Liver (tissue), 8 donors: ENCODE measurements at regions not wholly inside any gene's neighbourhood (a gene's known extent, or its start where the extent isn't known, plus 50 kb on each side); places are given as distances from the start of the nearest gene placed in this dataset.

Source experiments
- DNase-seq: peaks from one replicate; pipeline ENCODE4 v3.0.0-alpha.2; 2017; ENCODE audit warnings: low spot score
- H3K27ac ChIP-seq, 2 donors: one replicate each; pipeline ENCODE4 v1.7.0; 2013; ENCODE audit warnings: inconsistent platforms in 2 of 2, low read length in 2 of 2, control low read depth in 1 of 2, low read depth in 1 of 2, mild to moderate bottlenecking in 1 of 2
- H3K27me3 ChIP-seq, 4 donors: one replicate each; pipeline versions ENCODE4 v1.6.1 to v1.7.0; 2013; ENCODE audit warnings: low read length in 3 of 4, inconsistent platforms in 1 of 4, mild to moderate bottlenecking in 1 of 4, moderate library complexity in 1 of 4; ENCODE audit not compliant: control insufficient read depth in 4 of 4, insufficient read depth in 4 of 4
- H3K36me3 ChIP-seq, 4 donors: one replicate each; pipeline versions ENCODE4 v1.6.1 to v1.7.0; 2013; ENCODE audit warnings: low read length in 3 of 4, mild to moderate bottlenecking in 3 of 4, low read depth in 1 of 4, moderate library complexity in 1 of 4; ENCODE audit not compliant: control insufficient read depth in 4 of 4, insufficient read depth in 3 of 4
- H3K4me1 ChIP-seq, 4 donors: one replicate each; pipeline versions ENCODE4 v1.6.1 to v1.7.0; 2013; ENCODE audit warnings: low read length in 3 of 4, mild to moderate bottlenecking in 3 of 4, moderate library complexity in 1 of 4; ENCODE audit not compliant: control insufficient read depth in 4 of 4, insufficient read depth in 4 of 4
- H3K4me3 ChIP-seq, 3 donors: one replicate each; pipeline versions ENCODE4 v1.6.1 to v1.7.0; 2013; ENCODE audit warnings: low read length in 3 of 3, control low read depth in 1 of 3, low read depth in 1 of 3, mild to moderate bottlenecking in 1 of 3
- H3K9ac ChIP-seq, 2 donors: one replicate each; pipeline ENCODE4 v1.7.0; 2013; ENCODE audit warnings: low read length in 2 of 2, mild to moderate bottlenecking in 2 of 2, moderate library complexity in 2 of 2, control low read depth in 1 of 2, low read depth in 1 of 2
- H3K9me3 ChIP-seq, 4 donors: one replicate each; pipeline versions ENCODE4 v1.6.1 to v1.7.0; 2013; ENCODE audit warnings: low read length in 3 of 4; ENCODE audit not compliant: control insufficient read depth in 4 of 4
- FOXA2 ChIP-seq: IDR thresholded peaks from 2 replicates; pipeline ENCODE4 v1.6.1; 2016; ENCODE audit warnings: antibody characterized with exemption
- GABPA ChIP-seq, 2 donors: IDR thresholded peaks in 1 of 2; conservative IDR thresholded peaks in 1 of 2; 2 replicates each; pipeline ENCODE4 v1.6.1; 2016; ENCODE audit warnings: antibody characterized with exemption in 2 of 2, mild to moderate bottlenecking in 1 of 2, moderate library complexity in 1 of 2
- HNF4A ChIP-seq, 2 donors: conservative IDR thresholded peaks; 2 replicates each; pipeline ENCODE4 v1.6.1; 2016; ENCODE audit warnings: antibody characterized with exemption in 2 of 2, mild to moderate bottlenecking in 2 of 2
- HNF4G ChIP-seq: IDR thresholded peaks from 2 replicates; pipeline ENCODE4 v1.6.1; 2016; ENCODE audit warnings: antibody characterized with exemption
- NR2F2 ChIP-seq: IDR thresholded peaks from 2 replicates; pipeline ENCODE4 v1.6.1; 2016; ENCODE audit warnings: antibody characterized with exemption
- RXRA ChIP-seq, 2 donors: IDR thresholded peaks; 2 replicates each; pipeline ENCODE4 v1.6.1; 2017 to 2018; ENCODE audit warnings: antibody characterized with exemption in 2 of 2, mild to moderate bottlenecking in 1 of 2
- SP1 ChIP-seq: IDR thresholded peaks from 2 replicates; pipeline ENCODE4 v1.6.1; 2018; ENCODE audit warnings: antibody characterized with exemption, mild to moderate bottlenecking
- YY1 ChIP-seq: IDR thresholded peaks from 2 replicates; pipeline ENCODE4 v1.6.1; 2016; ENCODE audit warnings: antibody characterized with exemption, mild to moderate bottlenecking
- whole genome bisulfite sequencing: extraction: QIAGEN DNeasy Blood & Tissue Kit; methylation state at CpG from one replicate; pipeline ENCODE4 v1.1.7; 2013; 5-methylcytosine and 5-hydroxymethylcytosine counted together
- TF ChIP-seq, protein P1 (sequence below): IDR thresholded peaks from 2 replicates; pipeline ENCODE4 v1.6.1; 2016; ENCODE audit warnings: antibody characterized with exemption, mild to moderate bottlenecking
- TF ChIP-seq, protein P2 (sequence below): IDR thresholded peaks from 2 replicates; pipeline ENCODE4 v1.6.1; 2016; ENCODE audit warnings: antibody characterized with exemption
- TF ChIP-seq, protein P3 (sequence below): IDR thresholded peaks from 2 replicates; pipeline ENCODE4 v1.6.1; 2016; ENCODE audit warnings: antibody characterized with exemption
- TF ChIP-seq, protein P4 (sequence below): fragments of 150-350 bp; IDR thresholded peaks from 2 replicates; pipeline ENCODE4 v1.5.1; 2017; ENCODE audit warnings: improper control_type of control experiment, low read depth, low read length; ENCODE audit not compliant: missing input control
- donor health status: healthy.
- donor health status: healthy.
- donor health status: healthy.
- donor health status: healthy.
- donor health status: healthy.

DNA sequence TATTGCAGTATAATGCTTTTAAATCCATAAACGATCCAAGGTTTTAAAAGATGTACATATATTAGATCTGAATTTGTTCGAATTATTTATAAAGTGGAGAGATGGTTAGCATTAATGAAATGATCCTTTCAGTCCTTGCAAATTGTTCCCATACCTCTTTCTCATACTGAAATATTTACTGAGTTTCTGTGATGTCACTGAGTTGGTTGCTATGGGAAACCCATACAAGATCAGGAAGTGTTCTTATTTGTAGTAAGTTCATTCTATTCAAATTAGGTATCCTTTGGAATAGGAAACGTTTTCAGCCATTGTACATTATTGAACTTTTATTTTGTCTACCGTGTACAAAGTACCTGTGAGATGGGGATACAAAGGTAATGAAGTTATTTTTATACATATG lies 73.2 kb upstream of the CHL1 start:
- peaks cover 0 to 2% (median 0%) of the 10 kb centered on the region in 4 donors for H3K27me3 ChIP-seq
- H3K9ac ChIP-seq: no peak overlapping the region
- DNase-seq: no peak
- no peak overlapping the region for H3K4me3 ChIP-seq
- H3K36me3 ChIP-seq: no peaks in the 10 kb centered on the region
- H3K9me3 ChIP-seq: peaks cover 0 to 3% (median 0%) of the 10 kb centered on the region in 4 donors
- no peak for TF ChIP-seq SP1
- no peak for TF ChIP-seq RXRA (IDR thresholded peaks at IDR 0.05)
- TF ChIP-seq, protein P1, sequence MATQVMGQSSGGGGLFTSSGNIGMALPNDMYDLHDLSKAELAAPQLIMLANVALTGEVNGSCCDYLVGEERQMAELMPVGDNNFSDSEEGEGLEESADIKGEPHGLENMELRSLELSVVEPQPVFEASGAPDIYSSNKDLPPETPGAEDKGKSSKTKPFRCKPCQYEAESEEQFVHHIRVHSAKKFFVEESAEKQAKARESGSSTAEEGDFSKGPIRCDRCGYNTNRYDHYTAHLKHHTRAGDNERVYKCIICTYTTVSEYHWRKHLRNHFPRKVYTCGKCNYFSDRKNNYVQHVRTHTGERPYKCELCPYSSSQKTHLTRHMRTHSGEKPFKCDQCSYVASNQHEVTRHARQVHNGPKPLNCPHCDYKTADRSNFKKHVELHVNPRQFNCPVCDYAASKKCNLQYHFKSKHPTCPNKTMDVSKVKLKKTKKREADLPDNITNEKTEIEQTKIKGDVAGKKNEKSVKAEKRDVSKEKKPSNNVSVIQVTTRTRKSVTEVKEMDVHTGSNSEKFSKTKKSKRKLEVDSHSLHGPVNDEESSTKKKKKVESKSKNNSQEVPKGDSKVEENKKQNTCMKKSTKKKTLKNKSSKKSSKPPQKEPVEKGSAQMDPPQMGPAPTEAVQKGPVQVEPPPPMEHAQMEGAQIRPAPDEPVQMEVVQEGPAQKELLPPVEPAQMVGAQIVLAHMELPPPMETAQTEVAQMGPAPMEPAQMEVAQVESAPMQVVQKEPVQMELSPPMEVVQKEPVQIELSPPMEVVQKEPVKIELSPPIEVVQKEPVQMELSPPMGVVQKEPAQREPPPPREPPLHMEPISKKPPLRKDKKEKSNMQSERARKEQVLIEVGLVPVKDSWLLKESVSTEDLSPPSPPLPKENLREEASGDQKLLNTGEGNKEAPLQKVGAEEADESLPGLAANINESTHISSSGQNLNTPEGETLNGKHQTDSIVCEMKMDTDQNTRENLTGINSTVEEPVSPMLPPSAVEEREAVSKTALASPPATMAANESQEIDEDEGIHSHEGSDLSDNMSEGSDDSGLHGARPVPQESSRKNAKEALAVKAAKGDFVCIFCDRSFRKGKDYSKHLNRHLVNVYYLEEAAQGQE: no peak
- no peak for TF ChIP-seq HNF4A (conservative IDR thresholded peaks at IDR 0.05)
- no peak for TF ChIP-seq GABPA (IDR thresholded peaks at IDR 0.05 in 1 of 2, conservative IDR thresholded peaks at IDR 0.05 in 1 of 2)
- TF ChIP-seq, protein P2, sequence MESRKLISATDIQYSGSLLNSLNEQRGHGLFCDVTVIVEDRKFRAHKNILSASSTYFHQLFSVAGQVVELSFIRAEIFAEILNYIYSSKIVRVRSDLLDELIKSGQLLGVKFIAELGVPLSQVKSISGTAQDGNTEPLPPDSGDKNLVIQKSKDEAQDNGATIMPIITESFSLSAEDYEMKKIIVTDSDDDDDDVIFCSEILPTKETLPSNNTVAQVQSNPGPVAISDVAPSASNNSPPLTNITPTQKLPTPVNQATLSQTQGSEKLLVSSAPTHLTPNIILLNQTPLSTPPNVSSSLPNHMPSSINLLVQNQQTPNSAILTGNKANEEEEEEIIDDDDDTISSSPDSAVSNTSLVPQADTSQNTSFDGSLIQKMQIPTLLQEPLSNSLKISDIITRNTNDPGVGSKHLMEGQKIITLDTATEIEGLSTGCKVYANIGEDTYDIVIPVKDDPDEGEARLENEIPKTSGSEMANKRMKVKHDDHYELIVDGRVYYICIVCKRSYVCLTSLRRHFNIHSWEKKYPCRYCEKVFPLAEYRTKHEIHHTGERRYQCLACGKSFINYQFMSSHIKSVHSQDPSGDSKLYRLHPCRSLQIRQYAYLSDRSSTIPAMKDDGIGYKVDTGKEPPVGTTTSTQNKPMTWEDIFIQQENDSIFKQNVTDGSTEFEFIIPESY: no peak
- TF ChIP-seq, protein P3, sequence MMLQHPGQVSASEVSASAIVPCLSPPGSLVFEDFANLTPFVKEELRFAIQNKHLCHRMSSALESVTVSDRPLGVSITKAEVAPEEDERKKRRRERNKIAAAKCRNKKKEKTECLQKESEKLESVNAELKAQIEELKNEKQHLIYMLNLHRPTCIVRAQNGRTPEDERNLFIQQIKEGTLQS: no peak
- no peak for TF ChIP-seq NR2F2
- no peak overlapping the region for H3K27ac ChIP-seq
- 58% methylated on average over 4 of the region's 4 CpGs for WGBS
- H3K4me1 ChIP-seq: no peaks in the 10 kb centered on the region

DNA sequence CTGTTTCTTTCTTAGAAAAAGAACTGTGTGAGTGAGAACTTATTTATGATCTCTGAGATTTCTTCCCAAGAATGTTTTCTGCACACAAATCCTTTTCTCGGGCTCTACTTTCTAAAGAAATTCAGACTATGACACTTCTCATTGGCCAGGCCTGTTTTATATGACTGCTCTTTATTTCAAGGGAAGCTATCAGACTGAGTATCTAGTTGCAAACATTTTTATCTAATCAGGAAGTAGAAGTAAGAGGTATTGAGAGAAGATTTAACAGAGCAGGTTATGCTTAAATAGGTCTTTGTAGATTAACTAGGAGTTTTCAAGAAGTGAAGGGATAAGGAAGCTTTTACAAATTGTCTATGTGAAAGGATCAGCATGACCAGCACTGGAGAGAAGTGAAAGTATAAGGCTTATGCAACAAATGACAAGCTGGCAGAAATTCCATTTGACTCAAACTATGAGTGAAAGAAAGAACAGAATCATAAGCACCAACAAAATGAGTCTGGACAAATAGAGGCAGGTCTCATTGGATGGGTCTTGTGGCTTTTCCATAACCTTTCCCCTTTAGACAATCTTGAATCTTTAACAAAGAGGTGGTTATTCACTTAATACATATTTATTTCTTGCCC lies 71.9 kb upstream of the CHL1 start:
- TF ChIP-seq HNF4G: no peak
- no peak for TF ChIP-seq NR2F2
- H3K9me3 ChIP-seq: peaks cover 0 to 3% (median 0%) of the 10 kb centered on the region in 4 donors
- no peak overlapping the region for H3K27ac ChIP-seq
- no peak overlapping the region for H3K9ac ChIP-seq
- H3K36me3 ChIP-seq: no peaks in the 10 kb centered on the region
- DNase-seq: no peak
- 63% methylated on average over 1 of the region's 1 CpG for WGBS
- H3K4me1 ChIP-seq: no peaks in the 10 kb centered on the region
- no peak overlapping the region for H3K4me3 ChIP-seq
- H3K27me3 ChIP-seq: peaks cover 0 to 2% (median 0%) of the 10 kb centered on the region in 4 donors

DNA sequence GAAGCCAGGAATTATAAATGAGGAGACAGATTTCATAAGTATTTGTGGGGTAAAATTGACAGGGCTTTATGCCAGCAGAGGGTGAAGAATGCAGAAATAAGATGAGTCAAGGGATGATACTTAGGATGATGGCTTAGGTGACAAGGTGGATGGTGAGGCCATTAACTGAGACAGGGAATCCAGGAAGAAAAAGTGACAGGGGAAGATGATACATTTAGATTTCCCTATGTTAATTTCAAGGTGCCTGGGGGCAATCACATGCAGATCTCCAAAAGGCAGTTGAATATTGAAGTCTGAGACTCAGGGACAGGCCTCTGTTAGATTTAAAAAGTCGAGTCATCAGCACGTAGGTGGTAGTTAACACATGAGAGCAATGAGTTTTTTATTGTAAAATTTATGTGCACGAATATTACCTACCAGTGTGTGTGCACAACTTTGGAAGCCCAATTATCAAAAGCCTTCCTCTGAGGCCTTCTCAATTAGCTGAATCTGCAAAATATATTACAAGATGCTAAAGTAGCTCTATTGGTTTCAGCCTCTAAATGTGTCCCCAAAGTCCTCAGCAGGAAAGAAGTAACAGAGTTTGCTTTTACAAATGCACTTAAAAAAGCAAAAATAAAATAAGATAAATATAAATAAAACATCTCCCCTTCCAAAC lies 67.9 kb upstream of the CHL1 start:
- H3K4me3 ChIP-seq: no peak overlapping the region
- H3K27ac ChIP-seq: no peak overlapping the region
- H3K9ac ChIP-seq: no peak overlapping the region
- no peaks in the 10 kb centered on the region for H3K4me1 ChIP-seq
- peaks cover 0 to 3% (median 0%) of the 10 kb centered on the region in 4 donors for H3K9me3 ChIP-seq
- WGBS: 61% methylated on average over 3 of the region's 3 CpGs
- TF ChIP-seq FOXA2: no peak
- TF ChIP-seq, protein P4, sequence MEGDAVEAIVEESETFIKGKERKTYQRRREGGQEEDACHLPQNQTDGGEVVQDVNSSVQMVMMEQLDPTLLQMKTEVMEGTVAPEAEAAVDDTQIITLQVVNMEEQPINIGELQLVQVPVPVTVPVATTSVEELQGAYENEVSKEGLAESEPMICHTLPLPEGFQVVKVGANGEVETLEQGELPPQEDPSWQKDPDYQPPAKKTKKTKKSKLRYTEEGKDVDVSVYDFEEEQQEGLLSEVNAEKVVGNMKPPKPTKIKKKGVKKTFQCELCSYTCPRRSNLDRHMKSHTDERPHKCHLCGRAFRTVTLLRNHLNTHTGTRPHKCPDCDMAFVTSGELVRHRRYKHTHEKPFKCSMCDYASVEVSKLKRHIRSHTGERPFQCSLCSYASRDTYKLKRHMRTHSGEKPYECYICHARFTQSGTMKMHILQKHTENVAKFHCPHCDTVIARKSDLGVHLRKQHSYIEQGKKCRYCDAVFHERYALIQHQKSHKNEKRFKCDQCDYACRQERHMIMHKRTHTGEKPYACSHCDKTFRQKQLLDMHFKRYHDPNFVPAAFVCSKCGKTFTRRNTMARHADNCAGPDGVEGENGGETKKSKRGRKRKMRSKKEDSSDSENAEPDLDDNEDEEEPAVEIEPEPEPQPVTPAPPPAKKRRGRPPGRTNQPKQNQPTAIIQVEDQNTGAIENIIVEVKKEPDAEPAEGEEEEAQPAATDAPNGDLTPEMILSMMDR: no peak
- TF ChIP-seq YY1: no peak
- H3K36me3 ChIP-seq: no peaks in the 10 kb centered on the region
- no peak for DNase-seq
- no peaks in the 10 kb centered on the region for H3K27me3 ChIP-seq
